ENCODE measurements at regions not wholly inside any gene's neighbourhood (a gene's known extent, or its start where the extent isn't known, plus 50 kb on each side); places are given as distances from the start of the nearest gene placed in this dataset.
A peak's percentile ranks its signal among the peaks of the same experiment; 100 is the strongest.
"Not testable (repeated sequence)": the region's sequence is repeated elsewhere in the genome, so short reads cannot be mapped to it uniquely, and the experiment has no call there.

DNA sequence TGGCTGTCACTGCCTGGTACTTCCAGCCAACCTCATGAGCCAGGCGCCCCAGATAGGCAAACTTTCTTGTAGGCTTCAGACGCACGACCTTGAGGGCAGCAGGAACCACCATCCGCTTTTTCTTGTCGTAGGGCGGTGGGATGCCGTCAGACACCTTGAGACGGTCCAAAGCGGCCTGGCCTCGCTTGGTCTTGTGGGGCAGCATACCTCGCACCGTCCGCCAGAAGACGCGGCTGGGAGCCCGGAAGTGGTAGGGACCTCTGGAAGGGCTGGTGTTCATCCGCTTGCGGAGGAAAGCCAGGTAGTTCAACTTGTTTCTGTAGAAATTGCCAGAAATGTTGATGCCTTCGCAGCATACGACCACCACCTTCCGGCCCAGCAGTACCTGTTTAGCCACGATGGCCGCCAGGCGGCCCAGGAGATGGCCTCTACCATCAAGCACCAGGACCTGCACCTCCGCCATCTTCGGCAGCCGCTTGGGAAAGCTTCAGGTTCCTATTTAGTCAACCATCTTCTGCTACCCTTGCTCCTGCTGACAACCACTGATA lies 1412.3 kb downstream of the OLFM4 start:
- DNase-seq, H3K27me3 Mint-ChIP-seq, CTCF ChIA-PET, H3K4me3 Mint-ChIP-seq, H3K9me3 Mint-ChIP-seq, H3K27ac Mint-ChIP-seq, H3K36me3 Mint-ChIP-seq, H3K4me1 Mint-ChIP-seq: not testable (repeated sequence)

DNA sequence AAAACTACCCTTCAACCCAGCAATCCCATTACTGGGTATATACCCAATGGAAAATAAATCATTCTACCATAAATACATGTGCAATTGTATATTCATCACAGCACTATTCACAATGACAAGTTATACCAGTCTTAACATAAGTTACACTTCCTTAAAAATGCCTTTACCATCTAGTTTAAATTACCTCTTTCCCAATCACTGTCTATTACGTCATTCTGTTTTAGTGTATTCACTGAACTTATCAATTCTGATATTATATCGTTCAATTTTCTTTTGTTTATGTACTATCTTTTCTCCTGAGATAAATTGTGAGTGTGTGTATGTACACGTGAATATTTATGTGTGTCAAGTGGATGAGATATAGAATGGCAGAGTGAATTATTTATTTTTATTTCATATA lies 1416.8 kb downstream of the OLFM4 start:
- Mint-ChIP-seq H3K4me3 (no peak overlapping the region), H3K9me3 (peaks cover 8% of the 10 kb centered on the region), H3K27ac (no peak overlapping the region), H3K36me3 (no peaks in the 10 kb centered on the region), H3K4me1 (no peaks in the 10 kb centered on the region), H3K27me3 (no peaks in the 10 kb centered on the region)
- DNase-seq = no peak
- CTCF ChIA-PET = no interaction called here

DNA sequence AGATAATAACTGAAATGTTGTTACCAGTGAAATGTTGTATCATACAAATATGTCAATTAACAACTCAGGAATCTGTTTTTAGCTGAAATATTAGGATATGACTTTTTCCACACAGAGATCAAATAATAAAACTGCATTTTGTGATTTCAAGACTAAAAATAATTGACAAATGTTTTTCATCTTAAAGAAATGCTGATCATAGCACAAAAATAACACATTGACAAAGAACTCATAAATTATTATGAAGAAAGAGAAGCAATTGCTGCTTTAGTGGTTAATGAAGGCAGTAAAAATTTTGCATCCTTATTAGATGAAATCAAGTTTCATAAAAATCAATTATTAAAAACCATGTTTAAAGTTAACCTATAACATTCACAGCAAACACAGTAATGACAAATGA lies 1417.3 kb downstream of the OLFM4 start:
- CTCF ChIA-PET = no interaction called here
- Mint-ChIP-seq H3K27ac (no peak overlapping the region), H3K36me3 (no peaks in the 10 kb centered on the region), H3K4me3 (no peak overlapping the region), H3K27me3 (no peaks in the 10 kb centered on the region), H3K4me1 (no peaks in the 10 kb centered on the region), H3K9me3 (peaks cover 8% of the 10 kb centered on the region)
- DNase-seq = no peak

DNA sequence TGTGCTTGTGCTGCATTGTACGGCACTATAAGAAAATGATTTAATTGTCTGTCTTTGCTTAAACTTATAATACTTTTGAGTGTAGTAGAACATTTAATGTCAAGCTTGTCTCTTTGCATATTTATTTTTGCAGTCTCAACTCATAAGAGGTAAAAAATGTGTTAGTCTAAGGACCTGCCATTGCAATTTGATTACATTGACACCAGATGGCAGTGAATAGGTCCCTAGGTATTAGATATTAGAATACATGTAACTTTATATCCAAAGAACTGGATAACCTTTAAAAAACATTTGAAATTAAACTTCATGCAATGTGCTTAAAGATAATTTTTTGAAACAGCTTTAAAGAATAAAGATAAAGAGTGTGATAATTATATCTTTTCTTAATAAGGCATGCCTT lies 1421.3 kb downstream of the OLFM4 start:
- DNase-seq = no peak
- Mint-ChIP-seq H3K9me3 (peaks cover 9% of the 10 kb centered on the region), H3K27ac (no peak overlapping the region), H3K27me3 (no peaks in the 10 kb centered on the region), H3K4me3 (no peak overlapping the region), H3K4me1 (no peaks in the 10 kb centered on the region), H3K36me3 (no peaks in the 10 kb centered on the region)
- CTCF ChIA-PET = no interaction called here

DNA sequence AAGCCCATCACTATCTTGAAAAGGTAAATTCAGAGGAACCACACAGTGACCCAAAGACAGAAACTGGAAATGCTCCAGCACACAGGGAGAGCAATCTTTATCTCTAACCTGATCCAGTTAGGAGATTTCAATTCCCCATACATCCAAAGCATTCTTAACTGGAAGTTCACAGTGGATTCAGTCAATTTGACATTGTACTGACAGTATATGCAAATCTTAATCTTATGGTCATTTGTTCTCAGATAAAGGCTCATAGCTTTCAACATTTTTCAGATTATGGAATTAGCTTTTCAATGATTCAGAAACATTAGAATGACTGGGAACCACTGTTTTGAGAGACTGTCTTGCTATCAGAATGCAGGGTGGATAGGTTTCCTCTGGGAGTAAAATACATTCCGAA lies 1455.6 kb downstream of the OLFM4 start:
- Mint-ChIP-seq H3K36me3 (no peaks in the 10 kb centered on the region), H3K4me1 (no peaks in the 10 kb centered on the region), H3K27ac (no peak overlapping the region), H3K27me3 (no peaks in the 10 kb centered on the region), H3K4me3 (no peak overlapping the region), H3K9me3 (peaks cover 3% of the 10 kb centered on the region)
- CTCF ChIA-PET = no interaction called here
- no peak for DNase-seq

DNA sequence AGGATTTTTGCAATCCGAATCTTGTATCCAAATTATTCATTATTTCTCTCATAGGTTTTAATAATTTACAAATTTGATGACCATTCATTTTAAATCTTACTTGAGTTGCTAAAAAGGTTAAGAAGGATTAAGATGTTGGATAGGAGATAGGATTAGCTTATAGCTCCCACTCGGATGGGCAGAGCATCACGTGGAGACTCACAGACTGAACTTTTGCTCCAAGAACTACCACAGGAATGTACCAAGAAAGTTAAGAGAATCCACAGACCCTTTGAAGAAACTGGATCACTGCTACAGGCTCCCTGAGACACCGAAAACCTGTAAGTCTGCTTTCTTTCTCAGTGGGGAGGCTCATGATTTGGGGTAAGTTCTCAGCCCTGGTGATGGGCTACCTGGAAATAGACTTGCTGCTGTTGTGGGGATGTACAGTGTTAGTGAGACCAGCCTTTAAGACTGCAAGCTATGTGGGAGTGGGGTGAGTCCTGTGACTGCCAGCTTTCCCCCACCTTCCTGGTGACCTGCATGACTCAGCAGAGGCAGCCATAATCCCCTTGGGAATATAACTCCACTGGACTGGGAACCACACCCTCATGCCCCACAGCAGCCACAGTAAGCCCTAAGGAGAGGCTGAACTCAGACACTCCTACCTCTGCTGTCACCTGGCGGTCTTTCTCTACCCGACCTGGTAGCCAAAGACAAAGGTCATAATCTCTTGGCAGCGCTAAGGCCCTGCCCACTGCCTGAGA lies 1458.0 kb downstream of the OLFM4 start:
- CTCF ChIA-PET = no interaction called here
- no peak overlapping the region for H3K4me3 Mint-ChIP-seq
- no peaks in the 10 kb centered on the region for H3K36me3 Mint-ChIP-seq
- H3K9me3 Mint-ChIP-seq = peaks cover 6% of the 10 kb centered on the region
- no peak for DNase-seq
- no peak overlapping the region for H3K27ac Mint-ChIP-seq
- no peaks in the 10 kb centered on the region for H3K4me1 Mint-ChIP-seq
- H3K27me3 Mint-ChIP-seq = no peaks in the 10 kb centered on the region

DNA sequence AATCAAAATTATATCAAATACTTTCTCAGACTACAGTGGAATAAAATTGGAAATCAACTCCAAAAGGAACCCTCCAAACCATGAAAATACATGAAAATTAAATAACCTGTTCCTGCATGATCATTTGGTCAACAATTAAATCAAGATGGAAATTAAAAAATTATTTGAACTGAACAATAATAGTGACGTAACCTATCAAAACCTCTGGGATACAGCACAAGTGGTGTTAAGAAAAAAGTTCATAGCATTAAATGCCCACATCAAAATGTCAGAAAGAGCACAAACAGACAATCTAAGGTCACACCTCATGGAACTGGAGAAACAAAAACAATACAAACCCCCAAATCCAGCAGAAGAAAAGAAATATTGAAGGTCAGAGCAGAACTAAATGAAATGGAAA lies 1460.7 kb downstream of the OLFM4 start:
- Mint-ChIP-seq H3K27ac (no peak overlapping the region), H3K4me3 (no peak overlapping the region), H3K4me1 (no peaks in the 10 kb centered on the region), H3K27me3 (no peaks in the 10 kb centered on the region), H3K36me3 (no peaks in the 10 kb centered on the region), H3K9me3 (peaks cover 8% of the 10 kb centered on the region)
- CTCF ChIA-PET = no interaction called here
- no peak for DNase-seq

DNA sequence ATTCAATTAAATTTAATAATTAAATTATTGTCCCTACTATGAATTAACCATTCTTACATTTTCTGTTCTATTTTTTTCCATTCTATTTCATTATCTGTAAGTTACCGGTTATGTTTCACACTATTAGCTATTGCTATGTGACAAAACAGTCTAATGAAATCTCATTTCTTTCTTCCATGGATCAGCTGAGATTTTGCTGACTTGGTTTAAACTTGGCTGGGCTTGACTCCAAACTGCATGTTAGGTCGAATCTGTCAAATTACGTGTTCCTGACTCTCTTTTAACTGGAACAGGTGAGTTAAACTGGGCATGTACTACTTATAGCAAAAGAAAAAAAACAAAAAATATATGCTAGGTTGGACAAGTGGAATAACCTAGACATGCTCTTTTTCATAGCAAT lies 1464.4 kb downstream of the OLFM4 start:
- Mint-ChIP-seq H3K27me3 (no peaks in the 10 kb centered on the region), H3K9me3 (peaks cover 7% of the 10 kb centered on the region), H3K4me3 (no peak overlapping the region), H3K4me1 (no peaks in the 10 kb centered on the region), H3K27ac (no peak overlapping the region), H3K36me3 (no peaks in the 10 kb centered on the region)
- CTCF ChIA-PET = no interaction called here
- DNase-seq = no peak

DNA sequence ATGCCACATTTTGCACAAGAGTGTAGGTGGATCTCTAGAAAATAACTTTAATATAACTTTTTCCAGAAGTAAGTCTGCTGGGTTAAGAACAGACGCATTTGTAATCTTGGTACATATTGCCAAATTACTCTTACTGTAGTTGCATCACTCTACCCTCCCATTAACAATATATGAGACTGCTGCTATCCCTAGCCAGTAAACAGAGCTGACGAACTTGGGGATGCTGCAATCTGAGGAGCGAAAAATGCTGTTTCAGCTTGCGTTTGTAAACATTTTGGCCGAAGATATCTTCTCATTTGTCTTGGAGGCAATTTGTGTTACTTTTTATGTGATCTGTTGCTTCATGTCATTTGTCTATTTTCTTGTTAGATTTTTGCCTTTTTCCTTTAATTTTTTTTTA lies 1482.8 kb downstream of the OLFM4 start:
- Mint-ChIP-seq H3K9me3 (peaks cover 5% of the 10 kb centered on the region), H3K36me3 (no peaks in the 10 kb centered on the region), H3K4me3 (no peak overlapping the region), H3K4me1 (no peaks in the 10 kb centered on the region), H3K27me3 (no peaks in the 10 kb centered on the region), H3K27ac (no peak overlapping the region)
- CTCF ChIA-PET = no interaction called here
- no peak for DNase-seq

DNA sequence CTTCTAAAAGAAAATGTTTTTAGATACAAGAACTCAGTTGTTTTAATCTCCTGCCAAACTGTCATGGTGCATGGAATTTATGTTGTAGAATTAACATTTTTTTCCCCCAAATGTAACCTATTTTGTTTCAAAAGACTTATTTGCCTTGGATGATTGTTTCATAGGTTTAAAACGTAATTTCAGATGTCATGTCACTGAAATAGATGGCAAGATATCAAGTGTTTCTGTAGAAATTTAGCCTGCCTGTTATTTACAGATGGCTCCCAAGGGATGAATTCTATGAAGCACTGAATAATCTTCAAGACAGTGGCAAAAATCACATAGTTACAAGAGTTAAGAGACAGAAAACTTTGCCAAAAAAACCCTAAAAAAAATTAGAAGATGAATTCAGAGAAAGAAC lies 1484.6 kb downstream of the OLFM4 start:
- Mint-ChIP-seq H3K4me1 (no peaks in the 10 kb centered on the region), H3K27me3 (no peaks in the 10 kb centered on the region), H3K36me3 (no peaks in the 10 kb centered on the region), H3K9me3 (peaks cover under 1% of the 10 kb centered on the region), H3K27ac (no peak overlapping the region), H3K4me3 (no peak overlapping the region)
- CTCF ChIA-PET = no interaction called here
- no peak for DNase-seq

DNA sequence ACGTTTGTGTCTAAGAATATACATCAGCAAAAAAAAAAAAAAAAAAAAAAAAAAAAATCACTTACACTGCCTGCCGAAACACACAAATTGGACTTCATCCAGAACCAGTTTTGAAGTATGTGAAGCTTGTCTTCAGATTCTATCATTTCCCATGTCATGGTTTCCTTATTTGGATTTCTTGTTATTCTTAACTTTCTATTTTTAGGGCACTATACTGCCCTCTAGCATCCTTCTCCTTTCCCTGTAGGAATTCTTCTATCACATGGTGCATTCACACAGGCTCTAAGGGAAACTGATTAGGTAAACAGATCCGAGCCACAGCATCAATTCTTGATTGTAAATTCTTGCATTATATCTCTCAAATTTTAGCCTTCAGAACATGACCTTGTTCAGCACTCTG lies 1507.5 kb downstream of the OLFM4 start:
- Mint-ChIP-seq H3K36me3 (no peaks in the 10 kb centered on the region), H3K27ac (no peak overlapping the region), H3K9me3 (no peaks in the 10 kb centered on the region), H3K4me3 (no peak overlapping the region), H3K4me1 (no peaks in the 10 kb centered on the region), H3K27me3 (no peaks in the 10 kb centered on the region)
- DNase-seq = no peak
- CTCF ChIA-PET = no interaction called here

DNA sequence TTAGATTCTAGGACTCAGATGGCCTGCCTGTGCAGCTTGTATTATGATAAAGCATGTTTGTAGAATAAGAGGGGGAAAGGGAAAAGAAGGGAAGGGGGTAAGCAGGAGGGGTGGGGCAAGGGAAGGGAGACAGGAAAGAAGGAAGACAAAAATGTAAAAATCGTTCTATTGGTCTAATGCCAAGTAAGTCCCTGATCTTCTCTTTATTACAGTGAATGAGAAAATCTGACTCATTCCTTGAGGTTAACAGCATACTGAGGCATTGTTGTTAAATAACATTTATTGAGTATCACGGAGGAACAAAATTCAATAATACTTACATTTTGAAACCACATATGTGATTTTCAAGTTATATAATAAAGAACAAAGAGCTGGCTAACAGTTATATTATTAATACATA lies 1534.7 kb downstream of the OLFM4 start:
- no peaks in the 10 kb centered on the region for H3K27me3 Mint-ChIP-seq
- H3K4me3 Mint-ChIP-seq = no peak overlapping the region
- H3K9me3 Mint-ChIP-seq = no peaks in the 10 kb centered on the region
- no peaks in the 10 kb centered on the region for H3K4me1 Mint-ChIP-seq
- DNase-seq = no peak
- H3K27ac Mint-ChIP-seq = no peak overlapping the region
- CTCF ChIA-PET = no interaction called here
- H3K36me3 Mint-ChIP-seq = no peaks in the 10 kb centered on the region

DNA sequence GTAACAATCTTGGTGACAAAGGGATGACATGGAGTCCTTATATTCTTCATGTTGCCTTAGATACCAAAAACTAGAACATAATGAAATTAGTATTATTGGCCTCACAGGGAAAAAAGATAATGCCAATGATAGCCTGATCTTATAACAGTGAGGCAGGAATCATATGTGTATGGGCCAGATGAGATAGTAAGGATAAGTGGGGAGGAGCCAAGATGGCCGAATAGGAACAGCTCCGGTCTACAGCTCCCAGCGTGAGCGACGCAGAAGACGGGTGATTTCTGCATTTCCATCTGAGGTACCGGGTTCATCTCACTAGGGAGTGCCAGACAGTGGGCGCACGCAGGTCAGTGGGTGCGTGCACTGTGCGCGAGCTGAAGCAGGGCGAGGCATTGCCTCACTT lies 1543.4 kb downstream of the OLFM4 start:
- peaks cover 18% of the 10 kb centered on the region for H3K9me3 Mint-ChIP-seq
- CTCF ChIA-PET, H3K27me3 Mint-ChIP-seq, H3K36me3 Mint-ChIP-seq, H3K4me1 Mint-ChIP-seq, DNase-seq: not testable (repeated sequence)
- peak overlapping the region; percentile 3 for H3K4me3 Mint-ChIP-seq
- peak overlapping the region; percentile 20 for H3K27ac Mint-ChIP-seq

DNA sequence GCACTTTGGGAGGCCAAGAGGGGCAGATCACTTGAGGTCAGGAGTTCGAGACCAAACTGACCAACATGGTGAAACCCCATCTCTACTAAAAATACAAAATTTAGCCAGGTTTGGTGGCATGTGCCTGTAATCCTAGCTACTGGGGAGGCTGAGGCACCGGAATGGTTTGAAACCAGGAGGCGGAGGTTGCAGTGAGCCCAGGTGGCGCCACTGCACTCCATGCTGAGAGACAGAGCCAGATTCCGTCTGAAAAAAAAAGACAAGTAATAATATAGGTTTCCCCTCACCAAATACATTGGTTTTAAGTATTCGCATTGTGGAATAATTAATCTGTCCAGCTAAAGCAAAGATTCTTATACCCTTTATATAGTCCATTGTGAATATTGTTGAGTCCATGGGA lies 1544.6 kb downstream of the OLFM4 start:
- H3K27me3 Mint-ChIP-seq = no peaks in the 10 kb centered on the region
- CTCF ChIA-PET = no interaction called here
- H3K9me3 Mint-ChIP-seq = peaks cover 18% of the 10 kb centered on the region
- no peak overlapping the region for H3K27ac Mint-ChIP-seq
- no peak overlapping the region for H3K4me3 Mint-ChIP-seq
- H3K36me3 Mint-ChIP-seq = no peaks in the 10 kb centered on the region
- no peaks in the 10 kb centered on the region for H3K4me1 Mint-ChIP-seq
- DNase-seq = no peak

DNA sequence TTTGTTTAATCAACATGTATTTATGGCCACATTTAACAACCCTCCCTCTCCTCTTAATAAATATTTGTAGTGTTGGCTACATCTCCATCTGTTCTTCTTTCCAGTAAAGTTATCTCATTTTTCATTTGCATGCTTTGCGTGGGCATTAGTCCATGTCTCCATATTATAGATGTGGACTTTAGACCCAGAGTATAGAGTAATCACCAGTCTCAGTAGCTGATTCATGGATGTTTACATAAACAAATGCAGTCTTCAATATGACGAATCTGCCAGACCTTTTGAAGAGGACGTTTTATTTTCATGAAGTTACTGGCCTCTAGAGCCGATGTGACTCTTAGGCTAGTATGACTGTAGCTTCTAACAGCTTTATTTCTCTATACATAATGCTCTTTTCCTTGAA lies 1546.2 kb downstream of the OLFM4 start:
- CTCF ChIA-PET = no interaction called here
- Mint-ChIP-seq H3K4me3 (no peak overlapping the region), H3K4me1 (no peaks in the 10 kb centered on the region), H3K36me3 (no peaks in the 10 kb centered on the region), H3K27ac (no peak overlapping the region), H3K9me3 (peaks cover 18% of the 10 kb centered on the region), H3K27me3 (no peaks in the 10 kb centered on the region)
- DNase-seq = no peak

DNA sequence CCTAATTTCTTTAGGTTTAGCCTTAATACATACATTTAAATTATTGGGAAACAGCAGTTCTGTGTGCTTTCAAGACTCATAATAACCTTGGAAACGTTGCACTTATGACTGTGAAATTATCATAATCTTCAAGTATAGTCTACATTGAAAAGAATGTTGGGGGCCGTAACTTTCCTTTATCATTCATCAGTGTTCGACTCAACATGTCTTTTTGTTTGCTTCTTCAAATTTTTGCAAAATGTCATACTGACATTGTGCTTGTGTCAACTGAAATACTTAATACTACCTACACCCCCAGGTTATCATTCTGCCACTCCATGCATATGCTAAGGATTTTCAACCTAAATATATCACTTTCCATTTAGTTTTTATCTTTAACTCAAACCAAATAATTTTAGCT lies 1562.9 kb downstream of the OLFM4 start:
- no peak for DNase-seq
- Mint-ChIP-seq H3K9me3 (peaks cover 5% of the 10 kb centered on the region), H3K27me3 (no peaks in the 10 kb centered on the region), H3K36me3 (no peaks in the 10 kb centered on the region), H3K4me1 (no peaks in the 10 kb centered on the region), H3K4me3 (no peak overlapping the region), H3K27ac (no peak overlapping the region)
- CTCF ChIA-PET = no interaction called here

Measured in activated naive CD4-positive, alpha-beta T cell treated with anti-CD3 and anti-CD28 coated beads, Interleukin-2, amount 10 ng/mL, durations not matched to agents 7 days and 5 days (primary cell).